Neural cell (in vitro differentiated cells): ENCODE measurements at regions not wholly inside any gene's neighbourhood (a gene's known extent, or its start where the extent isn't known, plus 50 kb on each side); places are given as distances from the start of the nearest gene placed in this dataset.

Experiments
- CTCF ChIP-seq: fragments of 450-650 bp; IDR thresholded peaks from 2 replicates; pipeline ENCODE4 v1.5.1; 2014; ENCODE audit warnings: antibody characterized with exemption, mild to moderate bottlenecking, moderate library complexity; ENCODE audit not compliant: poor library complexity, severe bottlenecking
- EP300 ChIP-seq: fragments of 450-650 bp; conservative IDR thresholded peaks from 2 replicates; pipeline ENCODE4 v1.6.1; 2014; ENCODE audit warnings: antibody characterized with exemption, mild to moderate bottlenecking, moderate library complexity; ENCODE audit not compliant: poor library complexity, severe bottlenecking
- EZH2 ChIP-seq: fragments of 200-600, 300-800 bp; shearing (Covaris generic), sonication (generic); IDR thresholded peaks from 2 replicates; pipeline ENCODE4 v1.6.1; 2014; ENCODE audit warnings: antibody characterized with exemption, low read length, borderline replicate concordance, mild to moderate bottlenecking; ENCODE audit not compliant: insufficient read depth, poor library complexity, severe bottlenecking
- MXI1 ChIP-seq: fragments of 450-650 bp; conservative IDR thresholded peaks from 2 replicates; pipeline ENCODE4 v1.6.1; 2014; ENCODE audit warnings: antibody characterized with exemption, mild to moderate bottlenecking; ENCODE audit not compliant: poor library complexity, severe bottlenecking
- POLR2AphosphoS5 ChIP-seq: IDR thresholded peaks from 2 replicates; pipeline ENCODE4 v1.6.1; 2012
- RAD21 ChIP-seq: fragments of 450-650 bp; conservative IDR thresholded peaks from 2 replicates; pipeline ENCODE4 v1.6.1; 2014; ENCODE audit warnings: antibody characterized with exemption, mild to moderate bottlenecking, moderate library complexity
- REST ChIP-seq: IDR thresholded peaks from 2 replicates; pipeline ENCODE4 v1.6.1; 2012; ENCODE audit warnings: borderline replicate concordance
- SMC3 ChIP-seq: fragments of 450-650 bp; conservative IDR thresholded peaks from 2 replicates; pipeline ENCODE4 v1.6.1; 2014; ENCODE audit warnings: antibody characterized with exemption, mild to moderate bottlenecking, moderate library complexity; ENCODE audit not compliant: poor library complexity
- TAF1 ChIP-seq: IDR thresholded peaks from 2 replicates; pipeline ENCODE4 v1.6.1; 2012; ENCODE audit warnings: low read depth

GRCh38 chr15:37586011-37586583 is 348.3 kb upstream of the TMCO5A start:
- TF ChIP-seq MXI1 (no peak), CTCF (no peak), EZH2 (no peak), EP300 (no peak), POLR2AphosphoS5 (no peak), REST (no peak), SMC3 (no peak), RAD21 (no peak), TAF1 (no peak)
